ENCODE measurements at regions not wholly inside any gene's neighbourhood (a gene's known extent, or its start where the extent isn't known, plus 50 kb on each side); places are given as distances from the start of the nearest gene placed in this dataset.

DNA sequence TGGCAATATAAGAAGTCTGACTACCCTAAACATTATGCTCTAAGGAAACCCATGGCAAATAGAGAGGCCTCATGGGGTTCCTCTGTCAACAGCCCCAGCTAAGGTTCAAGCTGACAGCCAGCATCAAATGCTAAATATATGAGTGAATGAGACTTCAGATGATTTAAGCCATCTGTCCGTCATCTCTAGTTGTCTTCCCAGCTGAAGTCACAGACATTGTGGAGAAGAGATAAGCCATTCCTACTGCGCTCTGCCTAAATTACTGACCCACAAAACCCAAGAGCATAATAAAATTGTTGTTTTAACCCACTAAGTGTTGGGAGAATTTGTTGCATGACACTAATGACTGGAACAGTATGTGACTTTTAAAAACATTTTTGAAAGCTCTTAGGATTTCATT, 87.3 kb upstream of the IGSF10 start:
- no peak for TF ChIP-seq CTCF (IDR thresholded peaks at IDR 0.05)
- ATAC-seq (ENCODE audit: low FRiP score) (no peak), DNase-seq (ENCODE audit: low spot score) (no peak)

- DNase-seq (ENCODE audit: low spot score) (no peak), ATAC-seq (ENCODE audit: low FRiP score) (no peak)
- TF ChIP-seq CTCF (IDR thresholded peaks at IDR 0.05) = no peak
Observed at GRCh38 chr3:151544164-151544548, 83.3 kb upstream of the IGSF10 start.

- TF ChIP-seq CTCF (IDR thresholded peaks at IDR 0.05) = no peak
- DNase-seq (ENCODE audit: low spot score) (no peak), ATAC-seq (ENCODE audit: low FRiP score) (no peak)
Observed at GRCh38 chr3:151541178-151541577, 80.3 kb upstream of the IGSF10 start.

DNA sequence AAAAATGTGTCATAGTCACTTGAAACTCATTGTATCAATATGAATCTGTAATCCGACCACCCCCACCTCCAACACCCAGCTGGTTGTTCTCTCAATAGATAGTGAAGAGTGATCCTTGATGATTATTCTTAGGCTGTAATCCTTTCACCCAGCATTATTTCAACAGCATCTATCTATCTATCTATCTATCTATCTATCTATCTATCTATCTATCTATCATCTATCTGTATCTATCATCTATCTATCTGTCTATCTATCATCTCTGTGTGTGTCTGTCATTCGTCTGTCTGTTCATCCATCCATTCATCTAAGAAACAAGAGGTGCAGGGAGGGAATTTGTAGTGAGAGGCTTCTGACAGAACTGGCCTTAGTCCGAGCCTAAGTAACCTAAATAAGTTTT, 78.7 kb upstream of the IGSF10 start:
- ATAC-seq (ENCODE audit: low FRiP score) (no peak), DNase-seq (ENCODE audit: low spot score) (no peak)
- TF ChIP-seq CTCF (IDR thresholded peaks at IDR 0.05) = no peak

DNA sequence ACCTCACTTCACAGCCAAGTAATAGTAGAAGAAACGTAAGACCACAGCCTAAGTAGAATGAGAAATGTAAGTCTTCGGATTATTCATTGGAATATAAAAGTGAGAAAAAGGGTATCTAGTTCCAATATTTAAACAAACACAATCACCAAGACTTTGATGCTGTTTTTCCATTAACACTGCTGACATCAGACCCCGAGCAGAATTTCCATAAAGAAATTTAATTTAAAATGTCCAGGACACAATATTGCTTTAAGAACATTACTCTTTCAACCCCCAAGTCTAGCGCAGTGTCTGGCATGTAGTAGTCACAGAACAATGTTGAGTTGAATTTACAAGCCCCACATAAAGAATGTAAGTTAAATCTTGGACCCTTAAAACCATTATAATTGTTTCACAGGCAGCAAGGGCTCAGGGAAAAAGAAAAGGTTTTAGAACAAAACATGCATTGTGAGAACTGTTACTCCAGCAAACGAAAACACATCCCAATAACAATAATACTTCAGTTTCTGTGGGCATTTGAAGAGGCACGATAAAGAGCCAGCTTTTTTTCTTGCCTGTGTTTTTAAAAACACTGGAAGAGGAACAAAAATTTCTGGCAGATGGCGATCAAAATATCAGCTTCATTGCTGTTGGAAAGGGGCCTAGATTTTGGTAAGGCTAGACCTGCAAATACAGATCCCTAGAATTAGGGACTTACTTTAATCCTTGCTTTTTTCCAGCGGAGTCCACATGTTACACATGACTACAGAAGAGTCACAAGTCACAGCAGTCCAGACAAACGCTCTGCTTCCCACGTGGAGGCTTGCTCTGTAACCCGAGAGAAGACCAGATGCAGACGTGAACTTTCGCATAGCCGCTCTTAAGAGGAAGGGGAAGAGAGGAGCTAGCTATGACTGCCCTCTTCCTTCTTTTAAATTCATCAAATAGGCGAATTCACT, 77.9 kb upstream of the IGSF10 start:
- DNase-seq (ENCODE audit: low spot score) (no peak), ATAC-seq (ENCODE audit: low FRiP score) (no peak)
- no peak for TF ChIP-seq CTCF (IDR thresholded peaks at IDR 0.05)

- ATAC-seq (ENCODE audit: low FRiP score) (no peak), DNase-seq (ENCODE audit: low spot score) (no peak)
- TF ChIP-seq CTCF (IDR thresholded peaks at IDR 0.05) = no peak
Observed at GRCh38 chr3:151537726-151538125, 76.9 kb upstream of the IGSF10 start.

GRCh38 chr3:151526757-151527156, 65.9 kb upstream of the IGSF10 start:
- no peak for ATAC-seq (ENCODE audit: low FRiP score)
- no peak for TF ChIP-seq CTCF (IDR thresholded peaks at IDR 0.05)
- DNase-seq (ENCODE audit: low spot score) = no peak

Measured in omental fat pad (tissue), 3 donors.